ENCODE measurements at regions not wholly inside any gene's neighbourhood (a gene's known extent, or its start where the extent isn't known, plus 50 kb on each side); places are given as distances from the start of the nearest gene placed in this dataset.

DNA sequence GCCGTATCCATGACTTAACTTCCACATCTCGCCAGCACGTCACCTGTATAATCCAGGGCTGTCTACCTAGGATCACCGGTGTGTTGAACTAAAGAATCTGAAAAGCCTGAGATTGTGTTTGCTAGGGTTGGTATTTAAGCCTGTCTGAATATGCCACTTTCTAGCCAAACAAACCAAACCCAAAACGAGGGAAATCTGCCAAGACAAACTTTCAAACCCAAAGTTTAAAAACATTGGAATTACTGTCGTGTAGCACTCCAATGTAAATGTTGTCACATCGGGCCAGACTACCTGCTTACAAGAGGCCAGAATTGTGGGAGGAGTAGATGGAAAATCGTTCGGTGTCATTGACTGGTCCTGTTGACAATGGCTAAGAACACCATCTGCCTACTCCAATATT, 747.8 kb downstream of the EFNB2 start:
- DNase-seq (ENCODE audit: low read depth) = no peak

DNA sequence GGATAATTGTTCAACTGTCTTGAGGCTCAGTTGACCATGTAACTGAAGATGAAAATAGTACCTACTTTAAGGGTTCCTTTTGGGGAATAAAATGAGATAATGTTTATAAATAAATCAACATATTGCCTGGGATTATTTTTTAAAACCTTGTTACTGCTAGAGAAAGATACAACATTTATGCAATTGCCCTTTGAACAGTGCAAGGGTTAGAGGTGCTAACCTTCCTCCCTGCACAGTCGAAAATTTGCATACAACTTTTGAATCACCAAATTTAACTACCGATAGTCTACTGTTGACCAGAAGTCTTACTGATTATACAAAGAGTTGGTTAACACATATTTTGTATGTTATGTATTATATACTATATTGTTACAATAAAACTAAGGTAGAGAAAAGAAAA, 750.0 kb downstream of the EFNB2 start:
- DNase-seq (ENCODE audit: low read depth) = no peak

DNA sequence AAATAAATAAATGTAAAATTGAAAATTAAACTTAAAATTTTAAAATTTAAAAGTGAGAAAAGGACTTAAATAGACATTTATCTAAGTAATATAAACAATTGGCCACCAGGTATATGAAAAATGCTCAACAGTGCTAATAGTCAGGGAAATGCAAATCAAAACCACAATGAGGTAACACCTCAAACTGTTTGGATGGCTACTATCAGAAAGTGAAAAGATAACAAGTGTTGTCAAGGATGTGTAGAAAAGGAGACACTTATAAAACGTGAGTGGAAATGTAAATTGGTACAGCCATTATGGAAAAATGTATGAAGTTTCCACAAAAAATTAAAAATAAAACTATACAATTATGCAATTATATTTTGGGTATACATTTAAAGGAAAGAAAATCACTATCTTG, 752.2 kb downstream of the EFNB2 start:
- no peak for DNase-seq (ENCODE audit: low read depth)

DNA sequence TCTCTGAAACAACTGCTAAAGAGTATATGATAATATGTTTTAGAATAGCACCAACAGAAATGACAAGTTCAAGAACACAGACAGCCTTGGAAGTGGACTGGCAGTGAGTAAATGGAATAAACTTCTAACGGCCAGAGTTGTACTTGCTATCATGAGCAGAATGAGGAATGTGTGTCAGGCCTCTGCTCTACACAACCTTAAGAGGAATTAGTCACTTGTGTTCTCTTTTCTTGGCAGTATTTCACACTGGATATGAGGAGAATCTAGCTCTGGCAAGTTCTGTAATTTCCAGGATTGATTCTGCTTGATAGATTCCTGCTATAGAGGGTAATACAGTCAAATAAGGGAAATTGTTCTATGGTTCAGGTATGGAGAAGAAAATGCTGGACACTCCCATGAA, 757.3 kb downstream of the EFNB2 start:
- no peak for DNase-seq (ENCODE audit: low read depth)

DNA sequence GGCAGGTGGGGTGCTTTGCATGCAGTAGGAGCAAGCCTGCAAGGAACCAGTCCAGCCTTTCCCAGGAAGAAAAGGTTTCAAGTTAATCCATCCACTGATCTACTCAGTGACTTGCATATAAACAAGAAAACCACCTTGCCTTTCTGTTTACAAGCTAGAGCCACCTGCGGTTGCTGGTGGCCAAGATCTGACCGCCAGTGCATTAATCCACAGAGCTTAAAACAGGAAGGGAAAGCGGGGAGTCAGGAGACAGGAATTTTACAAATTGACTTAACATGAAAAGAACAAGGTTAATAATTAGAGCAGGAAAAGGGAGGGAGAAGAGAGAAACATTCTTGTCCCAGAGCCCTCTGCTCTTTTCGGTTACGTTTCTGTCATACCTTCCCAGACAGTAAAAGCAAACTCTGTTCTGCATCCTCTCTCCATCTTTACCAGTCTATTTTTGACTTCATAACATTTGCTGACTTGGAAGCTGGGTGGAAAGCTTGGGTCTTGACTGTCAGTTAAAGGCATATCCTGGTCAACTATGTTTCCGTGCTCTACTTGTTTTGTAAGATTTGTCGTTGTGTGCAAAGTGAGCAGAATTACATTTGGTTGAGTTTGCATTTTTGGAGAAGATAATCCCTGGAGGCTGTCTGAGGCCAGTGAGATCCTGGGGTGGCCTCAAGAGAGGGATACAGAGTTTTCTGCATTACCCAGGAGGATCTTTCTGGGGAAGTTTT, 760.6 kb downstream of the EFNB2 start:
- DNase-seq (ENCODE audit: low read depth) = no peak

DNA sequence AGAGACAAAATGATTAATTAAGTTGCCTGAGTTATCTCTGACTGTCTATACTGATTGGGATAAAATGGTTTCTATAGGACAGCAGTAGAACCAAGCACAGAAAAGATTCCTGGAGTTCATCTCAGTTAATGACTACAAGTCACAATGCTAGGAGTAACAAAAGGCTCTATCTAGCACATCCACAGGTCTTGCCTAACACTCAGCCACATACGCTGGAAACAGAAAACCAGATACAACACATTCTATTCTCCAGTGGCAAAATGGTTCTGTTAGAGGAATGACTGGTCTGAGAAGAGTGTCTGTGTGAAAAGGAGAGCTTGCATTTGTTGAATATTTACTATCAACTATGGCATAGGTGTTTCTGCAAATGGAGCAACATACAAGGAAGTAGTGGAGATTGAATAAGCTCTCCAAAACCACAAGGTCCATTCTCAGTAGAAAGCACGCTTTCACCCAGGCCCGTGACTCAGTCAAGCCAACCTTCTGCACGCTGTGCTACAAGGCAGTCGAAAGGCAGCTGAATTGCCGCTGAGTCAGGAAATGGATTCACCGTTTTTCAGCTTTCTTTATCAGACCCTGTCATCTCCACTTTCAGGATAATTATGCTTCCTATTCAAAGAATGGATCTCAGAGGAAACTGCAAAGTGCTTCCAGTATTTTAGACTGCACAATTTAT, 761.5 kb downstream of the EFNB2 start:
- DNase-seq (ENCODE audit: low read depth) = no peak

DNA sequence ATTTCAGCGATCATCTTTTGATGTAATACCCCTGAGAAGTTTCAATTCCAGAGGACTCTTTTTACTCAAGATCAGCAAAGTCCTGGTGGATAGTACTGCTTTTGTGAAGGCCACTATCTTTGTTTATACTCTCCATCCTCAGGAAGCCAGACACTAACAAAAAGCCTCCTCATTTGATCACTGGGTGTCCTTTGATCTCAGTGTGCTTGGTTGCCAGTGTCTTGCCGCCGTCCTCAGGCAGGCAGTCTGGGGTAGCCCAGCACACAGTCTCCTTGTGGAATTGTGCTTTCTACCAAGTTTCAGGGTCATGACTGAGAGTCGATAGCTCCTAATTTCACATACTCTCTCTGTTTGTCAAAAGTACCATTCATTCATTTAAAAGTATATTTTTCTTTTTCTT, 762.2 kb downstream of the EFNB2 start:
- no peak for DNase-seq (ENCODE audit: low read depth)

DNA sequence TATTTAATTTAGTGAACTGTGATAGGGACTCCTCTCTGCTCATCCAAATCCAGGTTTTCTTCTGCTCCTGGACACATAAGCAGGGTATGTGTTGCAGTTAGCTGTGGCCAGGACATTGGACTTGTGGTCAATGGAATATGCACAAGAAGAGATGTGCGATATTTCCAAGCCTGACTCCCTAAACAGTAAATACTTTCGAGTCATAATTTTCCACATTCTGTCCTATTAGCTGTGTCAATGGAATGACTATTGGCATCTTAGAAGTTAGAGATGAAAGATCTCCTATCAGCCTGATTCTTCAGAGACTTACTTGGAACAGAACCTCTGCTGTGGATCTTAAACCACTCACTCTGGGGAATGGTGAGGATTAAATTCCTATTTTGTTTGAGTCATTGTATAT, 771.0 kb downstream of the EFNB2 start:
- no peak for DNase-seq (ENCODE audit: low read depth)

DNA sequence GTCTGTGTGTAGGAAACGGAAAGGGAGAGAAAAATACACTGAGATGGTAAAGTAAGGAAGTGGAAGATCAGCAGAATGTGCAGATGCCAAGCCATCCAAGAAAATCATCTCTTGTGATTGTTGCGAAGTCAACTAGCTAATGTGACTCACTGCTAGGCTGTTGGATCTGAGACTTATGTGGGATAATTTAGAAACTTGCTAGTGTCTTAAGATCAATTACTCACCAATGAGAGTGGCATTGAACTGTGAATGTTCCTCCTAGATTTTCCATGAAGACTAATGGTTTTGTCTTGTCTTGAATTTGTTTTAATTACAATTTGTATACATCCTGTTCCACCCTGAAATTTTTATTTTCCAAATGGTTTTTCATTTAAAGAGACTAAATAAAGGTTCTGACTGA, 771.6 kb downstream of the EFNB2 start:
- no peak for DNase-seq (ENCODE audit: low read depth)

DNA sequence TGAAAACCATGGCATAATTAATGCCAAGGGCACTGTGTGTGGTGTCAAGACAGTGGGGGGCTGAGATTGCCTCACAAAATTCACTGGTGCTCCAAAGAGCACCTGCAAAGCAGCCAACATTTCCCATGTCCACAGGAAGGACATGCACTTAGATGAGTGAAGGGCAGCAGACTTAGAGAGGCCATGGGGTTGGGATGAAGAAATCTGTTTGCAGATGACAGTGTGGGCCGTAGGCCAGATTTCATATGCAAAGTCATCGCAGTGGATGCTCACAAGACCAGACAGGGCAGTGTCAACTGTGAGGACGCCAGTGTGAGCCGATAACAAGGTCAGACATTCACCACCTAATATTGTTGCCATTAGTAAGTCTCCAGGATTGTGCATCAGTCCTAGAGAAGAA, 773.4 kb downstream of the EFNB2 start:
- DNase-seq (ENCODE audit: low read depth) = no peak

DNA sequence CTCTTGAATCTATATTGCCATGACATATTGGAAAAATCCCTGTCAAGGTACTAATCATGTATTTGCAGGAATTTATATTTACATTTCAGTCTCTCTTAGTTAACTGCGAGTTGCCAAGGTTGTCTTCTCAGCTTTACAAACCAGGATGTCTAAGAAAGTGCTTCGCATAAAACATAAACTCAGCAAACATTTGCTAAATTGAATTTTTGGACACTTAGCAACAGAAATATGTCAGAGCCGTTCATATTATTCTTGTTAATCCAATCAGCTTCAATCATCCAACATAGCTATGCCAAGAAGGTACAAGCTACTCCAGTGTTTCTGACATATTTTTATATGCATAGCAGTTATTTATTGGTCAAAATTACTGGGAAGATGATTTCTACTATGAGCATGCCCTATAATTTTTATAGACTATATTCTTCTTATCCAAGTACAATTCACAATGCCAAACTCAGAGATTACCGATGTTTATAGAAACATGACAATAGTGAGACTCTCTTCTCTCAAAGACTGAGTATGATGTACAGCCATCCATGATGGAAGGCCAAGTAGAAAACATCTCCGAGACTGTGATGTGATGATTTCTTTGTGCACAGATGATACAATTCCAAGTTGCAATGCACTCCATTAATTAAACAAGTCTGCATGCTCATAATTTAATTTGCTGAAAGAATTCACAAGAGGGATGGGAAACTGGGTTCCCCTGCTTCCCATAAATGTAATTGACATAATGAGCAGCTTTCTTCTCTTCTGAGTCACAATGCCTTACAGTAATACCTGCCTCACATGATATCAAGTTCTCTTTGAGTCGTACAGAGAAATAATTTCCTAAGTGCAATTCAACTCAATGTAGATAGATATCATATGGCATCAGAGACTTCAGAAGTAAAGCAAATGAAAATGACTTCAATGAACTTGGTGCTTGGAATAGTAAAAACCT, 776.3 kb downstream of the EFNB2 start:
- DNase-seq (ENCODE audit: low read depth) = no peak

DNA sequence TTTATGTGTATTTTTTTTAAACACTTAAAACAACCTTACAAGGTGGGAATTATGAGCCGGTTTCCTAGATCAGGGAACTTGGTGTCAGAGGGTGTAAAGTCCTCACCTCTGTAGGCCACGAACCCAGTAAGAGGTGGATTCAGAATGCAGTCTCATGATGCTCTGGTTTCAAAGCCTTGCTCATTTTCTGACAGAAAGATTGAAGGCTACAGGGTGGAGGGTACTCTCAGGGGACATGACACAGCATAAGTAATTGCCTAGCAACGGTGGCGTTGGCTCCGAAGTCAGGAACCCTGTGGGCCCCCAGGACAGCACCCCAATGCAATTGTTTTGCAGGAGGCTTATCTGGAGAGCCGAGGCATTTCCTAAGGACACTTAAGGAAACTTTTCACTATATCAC, 794.7 kb downstream of the EFNB2 start:
- no peak for DNase-seq (ENCODE audit: low read depth)

DNA sequence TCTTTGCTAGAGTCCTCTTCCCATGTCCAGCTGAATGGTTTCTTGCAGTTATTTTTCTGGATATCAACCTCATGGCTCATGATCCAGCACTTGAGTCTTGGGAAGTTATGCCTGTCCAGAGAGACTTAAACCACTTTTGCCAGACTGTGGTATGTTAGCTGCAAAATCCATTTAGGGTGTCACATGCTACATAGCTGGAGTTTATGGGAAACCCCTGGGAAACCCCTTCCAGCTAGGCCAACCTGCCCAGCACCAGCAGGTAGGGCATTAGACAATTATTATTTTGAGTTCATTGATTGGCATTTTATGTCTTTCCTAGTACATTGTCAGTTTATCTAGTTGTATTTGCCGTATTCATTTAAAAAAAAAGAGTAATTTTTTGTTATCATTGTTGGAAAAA, 797.8 kb downstream of the EFNB2 start:
- DNase-seq (ENCODE audit: low read depth) = no peak

DNA sequence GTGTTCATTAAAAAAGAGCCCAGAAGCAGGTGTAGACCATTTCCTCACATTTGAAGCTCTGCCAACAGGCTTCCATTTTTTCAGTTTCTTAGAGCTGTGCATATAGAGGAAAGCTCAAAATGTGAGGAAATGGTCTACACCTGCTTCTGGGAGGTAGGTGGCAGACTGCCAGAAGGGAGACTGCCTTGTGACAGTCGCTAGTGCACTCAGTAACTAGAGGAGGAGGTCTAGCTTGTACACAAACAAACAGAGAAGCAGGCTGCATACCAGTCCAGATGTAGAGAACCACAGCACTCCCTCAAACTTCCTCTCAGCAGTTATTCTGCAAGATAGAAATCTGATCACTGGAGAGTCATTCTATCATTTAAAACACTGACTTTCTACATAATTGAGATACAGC, 800.2 kb downstream of the EFNB2 start:
- no peak for DNase-seq (ENCODE audit: low read depth)

DNA sequence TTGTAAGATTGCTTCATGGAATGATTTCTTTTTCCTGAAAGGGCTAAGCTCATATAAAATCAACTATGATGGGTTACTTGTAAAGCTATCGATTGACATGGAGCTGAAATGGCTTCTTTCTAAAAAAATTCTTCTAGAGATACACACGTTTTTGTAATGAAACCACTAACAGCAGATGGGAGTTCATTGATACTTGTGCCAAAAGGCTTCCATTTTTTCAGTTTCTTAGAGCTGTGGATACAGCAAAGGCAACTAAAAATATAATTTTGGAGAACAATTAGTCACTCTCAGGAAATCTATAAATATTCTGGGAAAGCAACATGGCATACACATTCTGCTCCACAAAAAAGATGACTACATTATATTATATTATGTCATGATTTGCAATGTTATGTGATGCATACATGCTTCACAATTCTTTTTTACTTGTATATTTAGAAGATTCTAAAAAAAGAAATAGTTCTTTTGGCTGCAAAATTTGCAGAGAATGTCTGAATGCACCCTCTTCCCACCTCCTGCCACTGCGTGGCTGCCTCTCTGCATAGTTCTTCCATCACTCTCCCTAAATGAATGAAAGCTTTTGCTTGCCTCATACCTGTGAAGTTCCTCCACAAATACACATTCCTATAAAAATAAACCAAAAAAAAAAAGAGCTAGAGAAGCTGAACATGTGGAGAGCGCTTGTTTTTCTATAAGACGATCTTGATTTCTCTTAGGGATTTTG, 802.5 kb downstream of the EFNB2 start:
- DNase-seq (ENCODE audit: low read depth) = no peak

DNA sequence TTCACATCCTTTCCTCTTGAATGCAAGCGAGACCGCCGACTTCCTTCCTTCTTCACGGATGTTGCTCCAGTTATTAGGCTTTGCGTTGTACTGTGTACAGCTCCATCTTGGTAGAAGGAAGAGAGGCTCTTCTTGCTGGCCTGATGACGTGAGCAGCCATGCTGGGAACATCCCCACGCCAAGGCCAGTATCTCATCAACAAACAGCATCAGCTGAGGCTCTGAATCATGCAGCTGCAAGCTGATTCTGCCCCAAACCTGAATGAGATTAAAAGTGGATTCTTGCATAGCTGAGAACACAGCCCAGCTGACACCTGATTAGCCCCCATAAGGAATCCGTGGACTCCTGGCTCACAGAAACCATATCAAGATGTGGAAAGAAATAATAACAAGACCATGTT, 809.6 kb downstream of the EFNB2 start:
- DNase-seq (ENCODE audit: low read depth) = no peak

DNA sequence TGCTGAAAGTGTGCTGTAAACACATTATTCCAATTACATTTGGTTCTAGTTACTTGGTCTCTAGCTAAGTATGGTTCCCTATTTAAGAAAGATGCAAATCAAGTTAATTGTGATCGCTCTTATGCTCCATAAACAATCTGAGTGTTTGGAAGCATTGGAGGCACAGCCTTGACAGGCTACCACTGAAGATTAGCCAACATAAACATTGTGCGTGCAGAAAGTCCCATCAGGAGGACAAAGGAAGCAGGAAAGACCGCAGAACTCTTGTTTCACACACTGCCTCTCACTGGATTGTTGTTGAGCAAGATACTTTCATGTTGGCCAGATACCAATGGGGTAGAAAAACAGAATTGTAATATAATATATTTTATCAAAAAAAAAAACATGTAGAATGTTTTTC, 814.4 kb downstream of the EFNB2 start:
- DNase-seq (ENCODE audit: low read depth) = no peak

DNA sequence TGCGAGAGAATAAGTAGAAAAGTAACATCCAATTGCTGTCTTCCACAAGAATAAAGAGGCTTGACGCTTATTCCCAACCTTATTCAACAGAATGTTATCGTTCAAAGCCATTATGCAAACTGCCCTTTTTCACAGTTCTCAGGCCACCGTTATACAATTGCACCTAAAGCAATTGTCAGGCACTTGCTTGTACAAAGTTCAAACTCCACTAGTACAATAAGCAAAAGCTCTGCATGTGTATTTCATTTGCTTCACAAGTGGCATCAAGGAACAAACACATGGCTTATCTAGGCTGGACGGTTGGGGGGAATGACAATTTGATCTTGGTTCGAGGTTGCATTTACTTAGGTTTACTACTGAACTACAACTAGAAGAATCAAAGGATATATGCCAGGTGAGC, 815.6 kb downstream of the EFNB2 start:
- no peak for DNase-seq (ENCODE audit: low read depth)

DNA sequence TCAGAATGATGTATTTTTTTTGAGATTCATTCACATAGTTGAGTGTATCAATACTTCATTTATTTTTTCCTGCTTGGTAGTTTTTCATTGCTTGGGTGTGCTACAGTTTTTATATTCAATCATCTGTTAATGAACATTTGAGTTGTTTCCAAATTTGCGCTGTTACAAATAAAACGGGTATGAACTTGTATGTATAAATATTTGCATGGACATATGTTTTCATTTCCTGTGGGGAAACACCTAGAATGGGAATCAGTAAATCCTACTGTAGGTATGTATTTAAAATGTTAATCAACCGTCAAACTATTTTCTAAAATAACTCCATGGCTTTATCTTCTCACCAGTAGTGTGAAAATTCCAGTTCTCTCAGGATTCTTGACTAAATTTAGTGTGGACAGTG, 826.3 kb downstream of the EFNB2 start:
- DNase-seq (ENCODE audit: low read depth) = no peak

DNA sequence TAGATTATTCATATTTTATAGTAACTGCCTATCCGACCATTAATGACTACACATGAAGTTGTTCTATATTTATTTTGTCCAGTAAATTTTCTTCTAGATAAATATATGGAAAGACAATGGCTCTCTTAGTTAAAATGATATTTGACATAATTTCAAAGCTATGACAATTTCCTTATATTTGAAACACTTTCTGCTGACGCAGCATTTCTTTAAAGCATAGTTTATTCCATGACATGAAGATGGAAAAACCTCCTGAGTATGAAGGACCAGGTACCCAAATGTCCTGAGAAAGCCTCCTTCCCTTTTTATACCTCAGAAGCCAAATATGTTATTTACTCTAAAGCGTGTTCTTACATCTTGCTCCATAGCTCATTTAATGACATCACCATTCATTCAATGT, 831.6 kb downstream of the EFNB2 start:
- DNase-seq (ENCODE audit: low read depth) = no peak

DNA sequence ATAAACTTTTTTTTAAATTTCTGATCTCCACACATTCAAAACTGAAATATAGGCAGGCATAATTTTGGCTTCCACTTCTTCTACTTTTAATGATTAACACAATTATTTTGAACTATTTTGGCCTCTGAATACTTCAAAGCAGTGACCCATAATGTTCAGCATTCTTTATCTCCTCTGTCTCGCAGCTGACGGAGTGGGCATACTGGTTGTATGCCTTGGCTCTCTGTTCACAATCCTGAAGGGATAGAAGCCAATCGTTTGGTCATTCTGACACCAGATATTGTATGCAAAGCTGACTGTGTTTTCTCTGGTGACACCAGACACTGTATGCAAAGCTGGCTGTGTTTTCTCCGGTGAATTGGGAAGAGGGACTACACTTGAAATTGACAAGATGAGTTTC, 833.0 kb downstream of the EFNB2 start:
- no peak for DNase-seq (ENCODE audit: low read depth)

DNA sequence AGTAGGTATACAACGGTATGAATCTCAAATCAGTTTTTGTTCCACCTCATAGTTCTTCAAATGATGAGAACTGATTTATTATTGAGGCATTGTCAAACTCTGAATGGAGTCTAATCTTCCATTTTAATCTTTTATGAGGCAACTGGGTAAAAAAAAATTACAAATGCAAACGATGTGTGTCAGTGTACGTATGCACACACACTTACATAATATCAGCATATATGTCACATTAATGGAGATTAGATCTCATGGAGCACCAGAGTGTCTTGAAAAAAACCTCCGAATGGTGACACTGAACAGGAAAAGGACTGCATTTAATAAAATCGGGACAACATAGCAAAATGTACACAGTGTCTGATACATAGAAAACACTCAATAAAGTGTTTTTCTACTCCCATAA, 842.7 kb downstream of the EFNB2 start:
- DNase-seq (ENCODE audit: low read depth) = no peak

Measured in stimulated activated CD8-positive, alpha-beta memory T cell treated with anti-CD3 and anti-CD28 coated beads, Interleukin-7, amount 100 ng/mL, for 24 hours (primary cell).